ENCODE measurements at regions not wholly inside any gene's neighbourhood (a gene's known extent, or its start where the extent isn't known, plus 50 kb on each side); places are given as distances from the start of the nearest gene placed in this dataset.

- Histone ChIP-seq H3K4me3 (ENCODE audit: extremely low read depth in 1 of 4, insufficient read depth in 2 of 4, low read depth in 3 of 4, low read length in 4 of 4) (peak overlapping the region in 1 of 4 experiments; percentile 28; a peak in 1 of 8 replicates), H4K8ac (ENCODE audit: extremely low read depth, insufficient read depth, low read length) (no peak overlapping the region)
- FAIRE-seq, result peak; percentile 86
- no peak for TF ChIP-seq SP2 (IDR thresholded peaks at IDR 0.05; ENCODE audit: low read length)
- peak; percentile 55; the same call in 1 of the 2 replicates for TF ChIP-seq YY1 (IDR thresholded peaks at IDR 0.05; ENCODE audit: low read depth, low read length)
- 0 out of 2 replicates have a peak, but pooled peaks have one; percentile 27 for TF ChIP-seq TCF12 (IDR thresholded peaks at IDR 0.05; ENCODE audit: low read depth, low read length)
- peak; percentile 92 for TF ChIP-seq NANOG (IDR thresholded peaks at IDR 0.05; ENCODE audit: insufficient read depth, low read depth, low read length, poor library complexity, severe bottlenecking)
- no peak for TF ChIP-seq EP300 (IDR thresholded peaks at IDR 0.05; ENCODE audit: borderline replicate concordance in 1 of 2, low read depth in 2 of 2, low read length in 2 of 2)
- TF ChIP-seq MAX (IDR thresholded peaks at IDR 0.05), result 0 out of 2 replicates have a peak, but pooled peaks have one; percentile 34
- no peak for TF ChIP-seq SP4 (IDR thresholded peaks at IDR 0.05; ENCODE audit: low read length)
Observed at GRCh38 chr13:22369840-22370239, 699.0 kb downstream of the FGF9 start.

More at GRCh38 chr13:22369840-22370239, 699.0 kb downstream of the FGF9 start:
- peak overlapping the region; percentile 18 to 28; a peak in 2 of 4 replicates for H3K4me2 ChIP-seq (ENCODE audit: insufficient read depth in 1 of 2, low read depth in 2 of 2, low read length in 2 of 2)
- no peak overlapping the region for H3K9ac ChIP-seq (replicated peaks in 1 of 4; ENCODE audit: extremely low read depth in 1 of 4, low read depth in 3 of 4, low read length in 3 of 4)
- H4K5ac ChIP-seq (ENCODE audit: insufficient read length, low read depth, low read length), result no peak overlapping the region
- no peak overlapping the region for H3K27ac ChIP-seq (ENCODE audit: low read depth, low read length)
- ChIA-PET CTCF (ENCODE audit: partially characterized antibody) (interaction anchor here (0.6 kb wide), 1 partner anchor 568 kb away, joined by 3 read pairs; no protein-coding TSS in a partner anchor), POLR2A (ENCODE audit: partially characterized antibody) (interaction anchor here (0.6 kb wide), 1 partner anchor 17 kb away, joined by 3 read pairs; no protein-coding TSS in a partner anchor)
- no peak overlapping the region for H2BK15ac ChIP-seq (ENCODE audit: low read length)
- no peaks in the 10 kb centered on the region for H3K79me2 ChIP-seq (ENCODE audit: control insufficient read depth in 1 of 2, insufficient read depth in 2 of 2, low read length in 2 of 2)
- no peak overlapping the region for H3K56ac ChIP-seq (replicated peaks; ENCODE audit: insufficient read length, low read depth, low read length)
- no peaks in the 10 kb centered on the region for H3K23me2 ChIP-seq (ENCODE audit: low read depth, low read length)
- peaks cover 0 to 6% (median 4%) of the 10 kb centered on the region in 4 experiments; a peak in 2 of 7 replicates for H3K4me1 ChIP-seq (replicated peaks in 1 of 4; ENCODE audit: control insufficient read depth in 3 of 4, insufficient read depth in 4 of 4, low read length in 3 of 4)
- H2BK120ac ChIP-seq (replicated peaks; ENCODE audit: low read depth, low read length), result no peak overlapping the region
- no peak overlapping the region for H2AFZ ChIP-seq (ENCODE audit: low read length)
- no peak overlapping the region for H4K91ac ChIP-seq (replicated peaks; ENCODE audit: insufficient read length, low read length)
- no peak overlapping the region for H2AK5ac ChIP-seq (ENCODE audit: low read depth, low read length)
- H3K9me3 ChIP-seq (ENCODE audit: insufficient read depth in 2 of 2, low read depth in 1 of 2, low read length in 1 of 2), result peaks cover 18 to 19% of the 10 kb centered on the region in 2 experiments
- no peaks in the 10 kb centered on the region for H4K20me1 ChIP-seq (replicated peaks in 1 of 2; ENCODE audit: control insufficient read depth in 1 of 2, insufficient read depth in 2 of 2, low read length in 2 of 2)
- H3K4ac ChIP-seq (replicated peaks; ENCODE audit: insufficient read length, low read depth, low read length), result no peak overlapping the region
- H2BK5ac ChIP-seq (ENCODE audit: low read depth, low read length), result no peak overlapping the region
- H3K23ac ChIP-seq (ENCODE audit: insufficient read length), result no peak overlapping the region
- H2BK12ac ChIP-seq (ENCODE audit: low read depth, low read length), result no peak overlapping the region
- no peak overlapping the region; the same call in 1 of the 2 replicates for H3K18ac ChIP-seq (ENCODE audit: extremely low read depth, low read length)
- H3K27me3 ChIP-seq (replicated peaks in 1 of 4; ENCODE audit: control insufficient read depth in 3 of 4, extremely low read depth in 1 of 4, insufficient read depth in 3 of 4, low read length in 3 of 4), result peaks cover 0 to 1% (median 0%) of the 10 kb centered on the region in 4 experiments; a peak in 1 of 7 replicates
- peak in 1 of 2 experiments; percentile 75 for DNase-seq (ENCODE audit: low read depth in 1 of 2, low spot score in 2 of 2)
- no peak overlapping the region for H2BK20ac ChIP-seq (ENCODE audit: low read length)
- H3K36me3 ChIP-seq (ENCODE audit: control insufficient read depth in 2 of 4, insufficient read depth in 4 of 4, low read length in 3 of 4), result peaks cover 0 to 12% (median 0%) of the 10 kb centered on the region in 4 experiments; a peak in 3 of 8 replicates
- H3K79me1 ChIP-seq (ENCODE audit: low read depth, low read length), result no peaks in the 10 kb centered on the region
- no peak overlapping the region for H3K14ac ChIP-seq (ENCODE audit: insufficient read length)
